Inflammatory macrophage treated with lipopolysaccharide for 4 hours (primary cell): ENCODE measurements at regions not wholly inside any gene's neighbourhood (a gene's known extent, or its start where the extent isn't known, plus 50 kb on each side); places are given as distances from the start of the nearest gene placed in this dataset.
"Not testable (repeated sequence)": the region's sequence is repeated elsewhere in the genome, so short reads cannot be mapped to it uniquely, and the experiment has no call there.

Experiments
- DNase-seq: peaks from one replicate; pipeline ENCODE4 v3.0.0-alpha.2; 2020

DNA sequence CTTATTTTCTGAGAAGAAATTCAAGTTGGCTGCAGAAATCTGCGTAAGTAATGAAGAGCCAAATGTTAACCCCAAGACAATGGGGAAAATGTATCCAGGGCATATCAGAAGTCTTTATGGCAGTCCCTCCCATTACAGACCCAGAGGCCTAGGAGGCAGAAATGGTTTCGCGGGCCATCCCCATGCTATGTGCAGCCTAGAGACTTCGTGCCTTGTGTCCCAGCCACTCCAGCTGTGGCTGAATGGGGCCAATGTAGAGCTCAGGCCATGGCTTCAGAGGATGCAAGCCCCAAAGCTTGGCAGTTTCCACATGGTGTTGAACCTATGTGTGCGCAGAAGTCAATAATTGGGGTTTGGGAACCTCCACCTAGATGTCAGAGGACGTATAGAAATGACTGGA, 131.9 kb downstream of the GPR37 start:
- DNase-seq, result no peak

- no peak for DNase-seq
These were observed 135.2 kb downstream of the GPR37 start for GRCh38 chr7:124630395-124630794.

GRCh38 chr7:124618871-124619270, 146.7 kb downstream of the GPR37 start:
- DNase-seq, result no peak

DNA sequence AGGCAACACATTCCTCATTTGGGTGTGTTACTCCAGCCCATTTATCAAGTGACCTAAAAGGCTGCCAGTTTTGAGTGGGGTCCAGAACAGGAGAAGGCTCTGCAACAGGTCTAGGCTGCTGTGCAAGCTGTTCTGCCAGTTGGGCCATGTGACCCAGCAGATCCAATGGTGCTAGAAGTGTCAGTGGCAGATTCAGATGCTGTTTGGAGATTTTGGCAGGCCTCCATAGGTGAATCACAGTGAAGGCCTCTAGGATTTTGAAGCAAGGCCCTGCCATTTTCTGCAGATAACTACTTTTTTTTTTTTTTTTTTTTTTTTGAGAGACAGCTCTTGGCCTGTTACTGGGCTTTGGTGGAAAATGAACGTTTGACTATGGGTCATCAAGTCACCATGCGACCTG, 147.5 kb downstream of the GPR37 start:
- DNase-seq, result not testable (repeated sequence)

- no peak for DNase-seq
These were observed 162.5 kb downstream of the GPR37 start for GRCh38 chr7:124603066-124603465.

DNA sequence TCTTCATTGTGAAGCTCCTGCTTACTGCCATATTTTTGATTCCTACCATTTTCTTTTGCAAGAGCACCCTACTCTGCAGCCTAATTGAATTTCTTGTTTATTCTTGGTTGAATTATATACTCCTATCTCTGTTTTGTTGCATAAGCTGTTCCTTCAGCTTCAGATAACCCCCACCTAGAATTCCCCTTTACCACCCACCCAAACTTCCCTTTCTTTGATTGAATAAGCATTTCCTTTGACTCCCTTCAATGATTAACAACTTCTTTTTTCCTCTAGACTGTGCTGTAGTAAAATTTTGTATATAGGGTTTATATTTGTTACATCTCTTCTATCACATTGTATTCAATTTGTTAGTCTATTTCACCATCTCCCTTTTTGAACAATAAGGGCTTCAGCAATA, 168.1 kb downstream of the GPR37 start:
- no peak for DNase-seq

DNA sequence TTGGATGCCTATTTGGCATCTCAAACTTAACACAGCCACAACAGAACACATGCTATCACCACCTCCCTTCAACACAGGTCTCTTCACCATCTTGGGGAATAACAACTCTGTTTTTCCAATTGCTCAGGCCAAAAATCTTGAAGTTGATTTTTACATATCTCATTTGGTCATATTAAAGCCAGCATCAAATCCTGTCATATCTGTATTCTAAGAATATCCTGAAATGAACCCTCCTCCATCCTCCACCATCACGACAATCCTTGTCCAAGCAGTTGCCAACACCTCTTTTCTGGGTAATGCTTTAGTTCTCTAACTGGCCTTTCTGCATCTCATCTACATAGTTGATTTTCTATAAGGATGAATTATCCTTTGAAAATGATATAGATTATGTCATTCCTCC, 168.7 kb downstream of the GPR37 start:
- DNase-seq, result no peak

- no peak for DNase-seq
These were observed 174.8 kb downstream of the GPR37 start for GRCh38 chr7:124590814-124591213.

GRCh38 chr7:124577256-124577655, 188.3 kb downstream of the GPR37 start:
- no peak for DNase-seq

GRCh38 chr7:124575176-124575575, 190.4 kb downstream of the GPR37 start:
- no peak for DNase-seq

- no peak for DNase-seq
These were observed 195.0 kb downstream of the GPR37 start for GRCh38 chr7:124570558-124570957.

GRCh38 chr7:124566583-124566982, 199.0 kb downstream of the GPR37 start:
- no peak for DNase-seq

DNA sequence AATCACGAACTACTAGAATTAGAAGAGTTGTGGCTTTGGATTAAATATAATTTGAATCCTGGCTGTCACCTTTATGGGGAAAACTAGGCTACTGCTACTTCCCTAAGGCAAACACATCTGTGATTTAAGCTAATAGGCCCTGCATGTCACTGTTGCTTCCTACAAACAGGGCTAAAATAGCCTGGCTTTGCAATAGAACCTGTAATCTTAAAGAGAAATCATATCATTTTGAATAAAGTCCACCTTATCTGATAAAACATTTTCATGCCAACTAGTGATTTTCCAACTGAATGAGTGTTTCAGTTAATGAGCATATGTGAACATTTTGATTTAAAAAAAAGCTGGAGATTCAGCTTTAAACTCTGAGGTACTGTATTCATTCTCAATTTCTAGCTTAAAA, 208.0 kb downstream of the GPR37 start:
- no peak for DNase-seq

GRCh38 chr7:124557101-124557500, 208.5 kb downstream of the GPR37 start:
- DNase-seq, result no peak

DNA sequence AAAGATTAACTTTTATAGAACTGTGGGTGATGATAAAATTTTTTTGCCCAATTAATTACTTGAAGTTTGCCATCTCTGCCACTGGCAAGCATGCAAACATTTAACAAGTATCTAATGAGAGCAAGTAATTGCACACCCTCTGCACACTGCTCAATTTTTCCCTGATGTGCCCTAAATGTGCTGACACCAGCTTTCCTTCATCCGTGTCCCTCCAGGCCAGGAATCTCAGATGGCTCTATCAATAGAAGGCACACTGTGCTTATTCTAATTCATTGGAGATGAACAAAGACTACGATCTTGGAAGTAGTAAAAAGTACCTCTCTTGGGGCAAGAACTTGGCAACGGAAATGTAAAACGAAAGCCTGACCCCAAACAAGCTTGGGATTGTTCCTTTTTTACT, 212.1 kb downstream of the GPR37 start:
- no peak for DNase-seq

GRCh38 chr7:124552217-124552616, 213.4 kb downstream of the GPR37 start:
- DNase-seq, result no peak

GRCh38 chr7:124550036-124550435, 215.6 kb downstream of the GPR37 start:
- no peak for DNase-seq

GRCh38 chr7:124542476-124542875, 223.1 kb downstream of the GPR37 start:
- no peak for DNase-seq

DNA sequence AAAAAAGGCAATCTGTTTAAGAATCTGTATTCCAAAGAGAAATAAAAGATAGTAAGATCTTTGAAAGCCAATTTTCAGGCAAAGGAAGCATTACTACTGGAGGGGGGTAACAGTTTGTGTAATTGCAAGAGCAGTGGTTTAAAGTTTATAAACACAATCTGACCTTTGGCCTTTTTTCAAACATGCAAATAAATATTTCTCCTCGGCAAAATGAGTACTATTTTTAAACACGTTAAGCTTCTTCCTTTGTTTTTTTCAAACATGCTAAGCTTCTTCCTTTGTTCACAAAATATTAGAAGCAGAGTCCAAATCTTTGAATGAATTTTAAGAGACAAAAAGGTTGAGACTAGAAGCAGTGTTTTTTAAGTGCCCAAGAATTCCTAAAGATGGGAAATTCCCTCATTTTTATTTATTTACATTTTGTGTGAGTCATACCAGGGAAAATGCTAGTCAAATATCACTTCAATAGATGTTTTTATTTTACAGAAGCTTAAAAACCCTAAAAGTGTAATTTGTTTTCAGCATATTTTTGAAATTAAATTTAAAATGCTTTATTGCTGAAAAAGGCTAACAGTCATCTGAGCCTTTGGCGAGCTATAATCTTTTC, 229.3 kb downstream of the GPR37 start:
- no peak for DNase-seq

GRCh38 chr7:124532166-124532565, 233.4 kb downstream of the GPR37 start:
- no peak for DNase-seq

- no peak for DNase-seq
These were observed 248.7 kb downstream of the GPR37 start for GRCh38 chr7:124516911-124517310.

DNA sequence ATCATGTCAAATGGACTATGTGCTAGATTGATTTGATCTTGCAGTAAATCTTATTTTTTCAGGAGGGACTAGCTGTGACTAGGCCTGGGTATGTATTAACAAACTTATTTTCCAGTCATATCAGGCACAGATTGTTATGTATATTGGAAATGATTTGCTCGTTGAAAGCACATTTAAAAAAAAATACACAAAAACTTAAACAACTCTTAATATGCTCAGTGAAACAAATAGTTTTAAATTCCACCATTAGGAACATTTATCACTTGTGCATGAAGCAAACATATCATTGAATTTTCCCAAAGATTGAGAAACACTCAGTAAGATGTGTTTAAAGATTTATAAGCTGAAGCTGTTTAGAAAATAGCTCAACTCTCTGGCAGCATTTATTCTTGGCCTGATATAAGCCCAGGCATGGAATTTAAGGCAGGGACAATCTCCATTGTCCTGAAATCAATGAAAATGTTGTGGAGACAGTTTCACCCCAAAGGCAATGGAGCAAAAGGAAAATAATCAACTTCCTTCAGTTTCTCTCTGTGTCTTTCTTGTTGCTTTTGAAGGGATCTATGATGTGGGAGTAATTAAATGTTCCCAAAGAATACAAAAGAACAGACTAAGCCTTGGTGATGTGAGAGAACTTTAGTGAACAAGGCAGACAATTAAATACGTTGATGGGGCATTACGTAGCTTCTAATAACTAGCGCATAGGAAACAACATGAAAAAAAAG, 250.3 kb downstream of the GPR37 start:
- no peak for DNase-seq

DNA sequence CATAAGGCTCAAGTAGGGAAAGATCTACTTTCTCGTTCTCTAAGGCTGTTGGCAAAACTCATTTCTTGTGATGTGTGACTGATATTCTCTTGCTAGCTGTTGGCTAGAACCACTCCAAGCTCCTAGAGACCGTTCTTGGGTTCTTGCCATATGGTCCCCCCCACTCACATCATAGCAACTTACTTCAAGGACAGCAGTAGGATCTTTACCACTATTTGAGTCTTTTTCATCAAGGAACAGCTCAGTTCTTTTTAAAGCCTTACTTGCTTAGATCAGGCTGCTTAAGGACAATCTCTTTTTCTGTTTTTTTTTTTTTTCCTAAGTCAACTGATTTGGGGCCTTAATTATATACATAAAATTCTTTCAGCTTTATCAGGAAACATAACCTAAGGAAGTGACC, 251.1 kb downstream of the GPR37 start:
- no peak for DNase-seq

DNA sequence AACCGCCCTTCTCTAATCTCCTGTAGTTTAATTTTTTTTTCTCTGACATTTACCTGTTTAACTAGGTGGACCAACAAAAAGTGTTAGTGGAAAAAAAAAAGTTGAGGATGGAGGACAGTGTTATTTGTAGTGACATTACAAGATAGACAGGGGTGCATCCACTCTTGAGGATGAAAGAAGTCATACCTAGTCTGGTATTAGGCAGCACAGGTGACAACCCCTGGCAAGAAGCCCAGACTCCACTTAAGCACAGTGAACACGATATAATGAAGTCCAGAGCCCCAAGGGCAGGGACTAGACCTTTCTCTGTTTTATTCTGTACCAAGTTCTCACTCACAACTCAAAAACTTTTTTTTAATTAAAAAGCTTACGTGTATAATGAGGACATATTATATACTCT, 268.4 kb downstream of the GPR37 start:
- no peak for DNase-seq

DNA sequence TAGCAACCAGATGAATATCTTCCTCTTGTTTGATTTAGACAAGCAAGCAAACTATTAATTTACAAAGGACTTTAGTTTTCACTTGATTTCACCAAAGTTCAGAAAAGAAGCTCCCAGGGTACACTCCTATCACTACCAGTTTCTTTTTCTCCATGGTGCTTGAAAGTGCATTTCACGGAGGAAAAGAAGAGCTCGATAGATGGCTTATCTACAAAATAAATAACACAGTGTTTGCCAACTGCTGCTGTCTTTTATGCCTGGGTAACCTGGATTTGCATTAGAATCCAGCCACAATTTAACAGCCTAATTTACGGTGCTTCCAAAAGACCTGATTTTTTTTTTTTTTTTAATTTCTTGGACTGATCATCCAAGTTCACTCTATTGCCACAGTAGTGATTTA, 275.7 kb downstream of the GPR37 start:
- no peak for DNase-seq
